ENCODE measurements at regions not wholly inside any gene's neighbourhood (a gene's known extent, or its start where the extent isn't known, plus 50 kb on each side); places are given as distances from the start of the nearest gene placed in this dataset.
"Not testable (repeated sequence)": the region's sequence is repeated elsewhere in the genome, so short reads cannot be mapped to it uniquely, and the experiment has no call there.

DNA sequence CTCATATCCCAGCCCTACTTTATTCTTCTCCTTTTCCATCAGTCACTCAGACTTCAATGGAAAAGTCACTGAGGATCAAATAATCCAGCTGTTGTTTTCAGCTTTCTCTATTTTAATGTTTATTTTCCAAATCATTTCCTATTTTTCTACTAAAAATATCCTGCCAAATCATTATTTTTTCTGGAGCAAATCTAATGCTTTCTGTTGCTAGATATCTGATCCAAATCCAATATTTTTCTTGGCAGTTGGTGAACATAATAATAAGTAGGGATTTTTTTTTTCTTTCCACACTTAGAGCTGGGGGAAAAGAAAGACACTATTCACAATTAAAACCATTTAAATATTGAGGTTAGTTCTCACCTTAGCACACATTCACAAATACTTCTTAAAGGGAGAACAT lies 656.1 kb downstream of the DACH1 start:
- DNase-seq = no peak

DNA sequence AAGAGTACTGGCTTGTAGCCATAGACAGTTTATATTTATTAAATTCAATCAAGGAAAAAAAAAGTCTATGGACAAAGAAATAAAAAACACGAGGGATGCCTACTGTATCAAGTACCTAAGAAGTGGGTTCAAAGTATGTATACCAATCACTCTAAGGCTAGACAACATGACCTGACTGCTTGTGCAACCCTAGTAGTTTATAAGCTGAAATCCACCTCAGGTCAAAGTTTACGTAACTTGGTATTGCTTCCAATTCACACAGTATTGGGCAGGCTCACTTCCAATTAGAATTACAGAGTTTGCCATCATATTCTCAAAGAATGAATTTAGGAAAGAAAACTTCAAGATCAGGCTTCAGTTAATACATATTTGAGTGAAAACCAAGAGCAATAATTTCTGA lies 657.8 kb downstream of the DACH1 start:
- DNase-seq = no peak

DNA sequence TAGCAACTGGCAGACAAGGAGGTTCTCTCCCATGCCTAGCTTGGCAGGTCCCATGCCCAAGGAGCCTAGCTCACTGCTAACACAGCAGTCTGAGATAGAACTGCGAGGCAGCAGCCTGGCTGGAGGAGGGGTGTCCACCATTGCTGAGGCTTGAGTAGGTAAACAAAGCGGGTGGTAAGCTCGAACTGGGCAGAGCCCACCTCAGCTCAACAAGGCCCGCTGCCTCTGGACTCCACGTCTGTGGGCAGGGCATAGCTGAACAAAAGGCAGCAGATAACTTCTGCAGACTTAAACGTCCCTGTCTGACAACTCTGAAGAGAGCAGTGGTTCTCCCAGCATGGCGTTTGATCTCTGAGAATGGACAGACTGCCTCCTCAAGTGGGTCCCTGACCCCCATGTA lies 682.4 kb downstream of the DACH1 start:
- DNase-seq = not testable (repeated sequence)

DNA sequence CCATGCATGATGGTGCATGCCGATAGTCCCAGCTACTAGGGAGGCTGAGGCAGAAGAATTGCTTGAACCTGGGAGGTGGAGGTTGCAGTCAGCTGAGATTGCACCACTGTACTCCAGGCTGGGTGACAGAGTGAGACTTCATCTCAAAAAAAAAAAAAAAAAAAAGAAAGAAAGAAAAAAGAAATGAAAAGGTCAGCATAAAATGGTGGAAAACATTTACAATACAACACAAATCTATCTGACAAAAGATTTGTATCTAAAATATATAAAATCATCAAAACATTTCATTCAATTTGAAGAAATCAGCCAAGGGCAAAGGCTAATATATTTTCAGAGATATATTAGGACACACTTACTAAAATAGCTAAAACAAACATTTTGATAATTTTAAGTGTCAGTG lies 683.7 kb downstream of the DACH1 start:
- not testable (repeated sequence) for DNase-seq

DNA sequence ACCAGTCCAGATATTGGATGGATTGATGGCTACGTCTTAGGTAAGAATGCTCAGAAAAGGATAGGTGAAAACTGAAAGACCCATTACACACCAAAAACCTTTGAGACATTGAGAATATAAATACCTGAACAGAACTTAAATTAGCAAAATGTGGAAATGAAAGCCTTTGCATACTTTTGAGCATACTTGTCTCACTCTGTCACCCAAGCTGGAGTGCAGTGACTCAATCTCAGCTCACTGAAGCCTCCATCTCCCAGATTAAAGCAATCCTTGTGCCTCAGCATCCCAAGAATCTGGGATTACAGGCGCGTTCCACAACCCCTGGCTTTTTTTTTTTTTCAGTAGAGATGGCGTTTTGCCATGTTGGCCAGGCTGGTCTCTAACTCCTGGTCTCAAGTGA lies 695.3 kb downstream of the DACH1 start:
- DNase-seq = no peak

DNA sequence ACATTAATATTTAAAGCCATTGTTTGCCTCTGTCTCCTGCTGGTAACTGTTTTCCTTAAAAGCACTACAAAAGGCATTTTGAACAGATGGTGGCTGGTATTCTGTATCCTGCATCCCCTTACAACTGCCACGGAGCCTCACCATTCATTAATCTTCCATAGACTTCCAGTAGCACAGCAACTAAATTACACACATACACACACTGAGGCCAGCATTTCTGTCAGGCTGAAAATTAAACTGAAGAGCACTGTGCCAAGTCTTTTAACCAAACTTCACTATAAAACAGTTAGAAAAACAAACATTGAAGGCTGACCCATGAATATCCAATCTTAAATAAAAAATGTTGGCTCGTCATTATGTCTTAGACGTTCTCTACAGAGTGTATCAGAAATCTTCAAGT lies 697.8 kb downstream of the DACH1 start:
- no peak for DNase-seq

DNA sequence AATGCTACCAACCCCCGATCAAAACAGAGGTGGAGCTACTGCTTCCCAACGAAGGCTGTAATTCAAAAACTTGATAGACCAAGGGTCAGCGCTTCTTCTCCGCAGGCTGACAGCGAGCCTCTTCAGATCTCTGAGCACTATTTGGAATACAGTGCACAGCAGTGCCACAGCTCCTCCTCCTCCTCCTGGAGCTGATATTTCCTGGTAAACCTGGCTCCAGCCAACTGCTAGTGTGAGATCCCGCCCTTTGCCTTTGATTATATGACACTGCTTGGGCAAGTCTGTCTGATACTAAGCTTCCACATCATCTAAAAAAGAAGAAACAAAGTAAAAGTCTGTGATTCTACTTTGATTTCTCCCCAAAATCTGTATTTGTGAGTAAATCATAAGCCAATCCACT lies 710.5 kb downstream of the DACH1 start:
- DNase-seq = no peak

DNA sequence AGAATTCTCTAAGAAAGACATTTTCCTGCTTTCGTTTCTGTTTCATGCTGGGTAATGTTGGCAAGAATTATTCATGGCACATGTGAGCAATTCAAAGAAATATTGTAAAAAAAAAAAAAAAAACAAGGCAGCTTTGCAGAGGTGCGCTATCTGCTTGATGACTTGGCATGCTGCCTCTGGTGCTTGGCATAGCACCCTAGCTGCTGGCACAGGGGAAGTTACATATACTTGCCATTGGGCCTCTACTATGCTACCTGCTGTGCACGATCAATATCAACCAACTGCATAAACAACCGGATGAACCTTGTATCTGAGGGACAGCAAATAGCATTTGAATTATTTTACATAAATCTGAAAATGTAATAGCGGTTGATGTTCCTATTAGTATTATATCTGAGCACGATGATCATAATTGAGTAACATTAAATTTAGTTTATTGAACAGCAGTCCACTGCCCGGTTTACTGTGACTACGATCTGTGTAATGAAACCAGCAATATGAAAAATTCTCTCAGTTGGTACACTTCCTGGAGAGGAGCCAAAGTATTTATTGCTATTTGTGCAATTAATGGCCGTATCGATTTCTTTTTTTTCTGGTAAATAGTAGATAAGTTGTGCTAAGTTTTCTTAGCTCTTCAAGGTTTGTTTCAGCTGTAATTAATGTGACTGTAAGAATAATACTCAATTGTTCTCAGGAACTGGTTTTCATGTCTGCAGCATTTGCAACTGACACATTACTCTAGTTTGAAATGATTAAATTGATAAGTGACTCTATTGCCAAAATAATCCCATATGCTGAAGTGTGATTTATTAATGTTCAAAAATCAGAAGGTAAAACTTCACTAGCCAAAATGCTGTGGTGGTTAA lies 717.3 kb downstream of the DACH1 start:
- DNase-seq = no peak

DNA sequence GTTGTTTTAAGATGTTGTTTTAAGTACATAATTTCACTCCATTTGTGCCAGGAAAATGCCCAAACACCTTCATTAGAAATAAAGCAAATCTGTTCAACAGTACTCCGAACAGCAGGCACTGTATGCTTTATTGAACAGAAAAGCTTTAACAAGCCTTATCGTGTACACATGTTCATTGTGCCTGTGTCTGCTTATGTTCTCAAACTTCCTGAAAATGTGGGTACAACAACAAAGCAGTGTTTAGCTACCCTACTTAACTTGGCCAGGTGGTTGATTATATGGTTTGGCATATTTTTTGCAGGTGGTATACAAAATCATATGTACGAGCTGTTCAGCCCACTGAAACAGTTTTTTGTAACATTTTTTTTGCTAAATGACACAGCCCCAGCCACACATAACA lies 718.0 kb downstream of the DACH1 start:
- no peak for DNase-seq

DNA sequence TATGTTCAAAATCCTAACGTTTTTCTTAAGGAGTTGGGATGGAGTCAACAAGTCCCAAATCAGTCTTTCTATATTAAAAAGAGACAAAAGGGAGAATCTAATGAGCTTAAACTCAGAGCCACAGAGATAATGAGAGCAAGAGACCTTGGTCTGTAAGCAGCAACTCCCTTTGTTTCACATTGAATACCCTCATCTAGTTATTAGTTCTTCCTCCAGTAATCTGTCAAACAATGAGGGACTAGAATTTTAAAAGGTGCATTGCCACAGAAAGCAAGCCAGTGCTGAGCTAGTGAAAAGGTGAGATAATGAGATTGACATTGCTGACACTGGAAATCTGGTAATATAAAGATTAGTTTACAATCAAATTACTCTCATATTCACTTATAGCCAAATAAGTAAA lies 718.6 kb downstream of the DACH1 start:
- DNase-seq = no peak

DNA sequence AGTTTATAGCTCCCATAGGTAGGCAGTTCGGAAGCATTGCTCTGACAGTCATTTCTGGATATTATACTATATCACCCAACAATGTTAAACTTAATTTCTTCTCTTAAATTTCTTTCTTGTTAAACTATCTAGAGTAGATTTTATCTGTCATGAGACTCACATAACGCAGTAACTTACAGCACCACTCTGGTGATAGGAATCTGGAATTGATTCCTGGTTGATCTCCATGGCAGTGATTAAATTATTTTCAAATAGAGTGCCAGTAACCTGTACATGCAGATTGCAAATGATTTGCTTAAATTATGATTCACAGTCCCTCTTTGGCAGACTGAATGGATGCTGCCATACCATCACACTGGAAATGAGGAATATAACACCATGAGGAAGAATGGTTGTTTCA lies 722.1 kb downstream of the DACH1 start:
- no peak for DNase-seq

DNA sequence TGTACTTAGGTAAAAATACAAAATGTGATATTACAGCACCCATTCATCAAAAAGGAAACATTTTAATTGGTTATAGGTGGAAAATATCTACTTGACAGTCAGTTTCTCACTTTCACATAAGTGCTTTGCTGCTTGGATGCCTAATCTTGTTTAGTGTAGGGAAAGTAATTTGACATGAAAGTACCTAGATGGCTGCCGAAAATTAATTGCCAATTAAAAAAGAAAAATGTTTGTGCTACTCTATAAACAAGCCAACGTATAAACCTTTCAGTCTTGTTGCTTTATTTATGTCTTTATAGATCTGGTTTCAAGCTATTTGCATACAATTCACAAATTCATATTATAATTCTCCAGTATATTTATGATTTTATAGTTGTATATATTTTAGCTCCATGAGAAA lies 729.9 kb downstream of the DACH1 start:
- no peak for DNase-seq

DNA sequence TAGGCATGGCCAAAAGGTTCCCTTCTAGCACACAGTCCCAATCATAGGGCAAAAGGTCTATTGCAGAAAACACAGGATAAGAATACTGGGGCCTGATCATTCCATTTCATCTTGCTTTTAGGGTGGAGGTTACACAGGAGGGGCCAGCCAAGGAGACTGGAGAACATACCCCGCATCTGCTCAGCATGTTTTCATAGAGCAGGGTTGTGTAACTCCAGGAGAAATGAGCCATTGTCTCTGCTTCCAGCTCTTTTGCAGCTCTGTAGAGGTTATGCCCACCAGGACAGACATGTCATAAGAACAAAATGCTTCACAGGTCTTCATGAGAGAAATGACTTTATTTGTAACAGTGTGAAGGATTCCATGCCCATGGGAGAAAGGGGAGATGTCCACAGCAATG lies 742.8 kb downstream of the DACH1 start:
- no peak for DNase-seq

DNA sequence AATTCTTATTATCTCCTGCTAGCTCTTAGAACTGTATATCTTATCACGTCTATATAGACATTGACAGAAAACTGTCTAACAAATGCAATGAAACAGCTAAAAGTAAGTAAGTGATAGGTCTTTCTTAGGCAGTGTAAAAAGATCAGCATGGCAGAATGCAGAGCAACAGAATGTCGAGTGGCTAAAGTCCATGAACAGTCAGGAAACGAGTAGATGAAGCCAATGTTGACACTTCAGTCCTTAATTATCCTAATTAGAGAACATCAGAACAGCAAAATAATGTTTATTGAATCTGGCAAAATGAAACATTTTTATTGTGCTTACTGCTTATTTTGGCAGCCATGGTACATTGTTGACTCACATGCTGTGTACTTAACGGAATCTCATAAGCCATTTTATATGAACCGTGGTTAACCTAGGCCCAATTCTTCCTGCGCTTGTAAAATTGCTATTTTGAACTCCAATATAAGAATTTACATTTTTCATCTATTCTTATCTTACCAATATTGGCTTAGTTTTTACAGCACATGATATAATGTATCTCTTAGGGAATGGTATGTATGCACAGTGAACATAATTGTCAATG lies 748.1 kb downstream of the DACH1 start:
- DNase-seq = no peak

DNA sequence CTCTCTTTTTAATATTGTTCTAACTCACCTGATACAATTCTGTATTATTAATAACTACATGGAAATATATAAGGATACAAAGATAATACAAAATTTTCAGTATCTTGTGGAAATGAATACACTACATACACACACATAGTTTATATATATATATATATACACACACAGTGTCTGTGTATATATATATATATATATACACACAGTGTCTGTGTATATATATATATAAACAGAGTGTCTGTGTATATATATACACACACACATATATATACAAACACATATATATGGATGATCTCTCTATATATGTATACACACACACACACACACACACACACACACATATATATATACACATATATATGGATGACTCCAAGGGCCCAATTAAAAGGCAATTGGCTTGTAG lies 749.1 kb downstream of the DACH1 start:
- no peak for DNase-seq

DNA sequence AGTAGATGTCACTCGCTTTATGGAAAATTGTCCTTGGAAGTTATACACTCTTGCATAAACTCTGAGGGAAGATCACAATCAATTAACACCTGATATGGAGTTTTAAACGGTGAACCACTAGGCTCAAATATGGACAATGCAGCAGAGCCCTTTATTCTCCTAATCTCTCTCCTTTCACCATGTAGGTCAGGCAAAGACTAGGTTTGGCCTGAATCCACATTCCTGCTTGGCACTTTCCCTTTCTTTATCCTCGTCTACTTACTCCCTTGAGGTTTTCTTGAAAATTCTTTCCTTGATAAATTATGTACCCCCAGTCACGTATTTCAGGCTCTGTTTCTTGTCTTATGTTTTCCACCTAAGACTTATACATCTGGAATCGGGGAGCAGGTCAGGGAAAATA lies 751.7 kb downstream of the DACH1 start:
- no peak for DNase-seq

DNA sequence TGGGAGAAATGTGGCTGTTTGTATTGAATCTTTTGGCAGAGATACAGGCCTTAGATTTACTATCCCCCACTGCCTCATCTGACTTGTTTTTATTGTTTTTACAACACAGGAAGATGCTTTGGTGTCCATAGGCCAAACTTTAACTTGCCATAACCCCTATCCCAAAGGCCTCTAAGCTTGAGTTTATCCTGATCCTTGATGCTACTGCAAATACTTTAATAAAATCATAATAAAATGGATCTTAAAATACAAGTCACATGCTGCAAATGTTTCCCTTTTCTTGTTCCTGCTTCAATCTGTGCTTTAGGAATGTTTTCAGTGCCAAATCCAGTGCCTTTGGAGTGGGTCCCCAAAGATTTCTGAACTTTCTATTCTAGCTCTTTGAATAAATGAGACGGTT lies 770.6 kb downstream of the DACH1 start:
- no peak for DNase-seq

DNA sequence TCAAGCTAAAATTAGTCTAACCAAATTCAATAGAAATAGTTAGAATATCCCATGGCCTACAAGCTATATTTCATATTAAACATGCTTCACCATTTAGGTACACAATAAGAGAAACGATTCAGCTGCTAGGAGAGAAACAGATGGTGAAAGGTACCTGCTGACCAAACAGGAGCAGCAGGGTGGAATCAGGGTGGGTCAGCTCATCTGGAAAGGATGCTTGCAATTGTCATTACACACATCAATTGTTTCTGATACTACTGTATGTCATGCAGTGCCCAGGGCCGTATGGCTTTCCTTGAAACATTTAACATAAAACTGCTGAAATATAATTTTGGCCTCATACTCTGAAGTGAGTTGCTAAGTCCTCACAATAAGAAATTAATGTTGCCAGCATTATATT lies 776.0 kb downstream of the DACH1 start:
- DNase-seq = no peak

DNA sequence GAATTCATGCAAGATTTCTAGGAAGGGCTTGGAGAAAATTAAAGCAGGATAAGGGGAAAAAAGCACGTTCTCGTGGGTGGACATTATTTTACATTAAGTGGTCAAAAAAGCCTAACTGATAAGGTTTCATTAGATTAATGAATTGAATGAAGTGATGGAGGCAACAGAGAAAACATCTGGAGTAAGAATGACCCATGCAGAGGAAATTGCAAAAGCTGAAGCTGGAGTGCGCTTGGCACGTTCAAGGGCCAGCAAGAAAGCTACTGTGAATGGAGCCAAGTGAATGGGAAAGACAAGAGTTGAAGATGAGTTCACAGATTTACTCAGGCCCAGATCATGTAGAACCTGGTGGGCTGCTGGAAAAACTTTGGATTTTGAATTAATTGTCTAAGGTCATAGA lies 777.9 kb downstream of the DACH1 start:
- no peak for DNase-seq

DNA sequence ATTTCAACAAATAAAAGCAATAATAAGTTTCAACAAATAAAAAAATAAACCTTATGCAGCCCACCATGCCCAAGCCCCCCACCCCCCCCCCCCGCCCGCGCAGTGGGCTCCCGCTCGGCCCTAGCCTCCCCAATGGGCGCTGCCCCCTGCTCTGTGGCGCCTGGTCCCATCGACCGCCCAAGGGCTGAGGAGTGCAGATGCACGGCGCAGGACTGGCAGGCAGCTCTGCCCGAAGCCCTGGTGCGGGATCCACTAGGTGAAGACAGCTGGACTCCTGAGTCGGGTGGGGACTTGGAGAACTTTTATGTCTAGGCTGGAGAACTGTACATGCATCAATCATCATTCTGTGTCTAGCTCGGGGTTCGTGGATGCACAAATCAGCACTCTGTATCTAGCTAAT lies 779.6 kb downstream of the DACH1 start:
- no peak for DNase-seq

DNA sequence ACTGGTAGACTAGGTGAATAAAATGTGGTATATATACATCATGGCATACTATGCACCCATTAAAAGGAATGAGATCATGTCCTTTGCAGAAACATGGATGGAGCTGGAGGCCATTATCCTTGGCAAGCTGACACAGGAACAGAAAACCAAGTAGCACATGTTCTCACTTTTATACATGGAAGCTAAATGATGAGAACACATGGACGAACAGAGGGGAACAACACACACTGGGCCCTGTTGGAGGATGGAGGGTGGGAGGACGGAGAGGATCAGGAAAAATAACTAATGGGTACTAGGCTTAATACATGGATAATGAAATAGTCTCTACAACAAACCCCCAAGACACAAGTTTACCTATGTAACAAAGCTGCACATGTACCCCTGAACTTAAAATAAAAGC lies 780.0 kb downstream of the DACH1 start:
- no peak for DNase-seq

DNA sequence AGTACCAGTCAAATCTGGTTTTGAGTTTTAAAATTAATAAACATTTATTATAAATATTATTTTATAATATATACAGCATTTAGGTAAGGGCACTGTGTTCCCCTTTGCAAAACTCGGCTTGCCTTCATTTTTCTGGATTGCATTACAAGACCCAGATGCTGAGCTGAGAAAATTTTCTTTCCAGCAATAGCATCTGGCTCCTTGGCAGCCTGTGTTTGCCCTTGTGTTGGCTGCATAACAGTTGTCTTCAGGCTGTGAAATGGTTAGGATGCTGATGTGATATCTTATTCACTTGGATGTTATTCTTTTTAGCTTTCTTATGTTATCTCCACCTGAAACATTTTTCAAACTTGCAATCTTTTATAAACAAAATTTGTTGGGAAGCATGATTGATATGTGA lies 784.4 kb downstream of the DACH1 start:
- no peak for DNase-seq

DNA sequence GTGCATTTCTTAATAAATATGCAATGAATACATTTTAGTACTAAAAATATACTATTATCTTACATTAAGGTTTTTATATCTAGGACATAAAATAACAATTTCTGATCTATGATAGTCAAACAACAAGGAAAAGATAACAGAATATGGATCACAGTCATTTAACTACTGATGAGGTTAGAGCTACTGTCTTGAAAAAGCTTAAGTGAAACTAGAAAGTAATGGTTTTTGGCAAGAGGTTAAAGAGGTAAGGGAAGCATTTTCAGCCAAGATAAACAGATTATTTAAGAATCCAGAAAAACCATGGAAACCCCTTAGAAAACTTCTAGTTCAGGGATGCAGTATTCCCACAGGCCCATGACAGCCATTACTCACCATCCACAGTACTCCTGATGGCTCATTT lies 787.4 kb downstream of the DACH1 start:
- no peak for DNase-seq

DNA sequence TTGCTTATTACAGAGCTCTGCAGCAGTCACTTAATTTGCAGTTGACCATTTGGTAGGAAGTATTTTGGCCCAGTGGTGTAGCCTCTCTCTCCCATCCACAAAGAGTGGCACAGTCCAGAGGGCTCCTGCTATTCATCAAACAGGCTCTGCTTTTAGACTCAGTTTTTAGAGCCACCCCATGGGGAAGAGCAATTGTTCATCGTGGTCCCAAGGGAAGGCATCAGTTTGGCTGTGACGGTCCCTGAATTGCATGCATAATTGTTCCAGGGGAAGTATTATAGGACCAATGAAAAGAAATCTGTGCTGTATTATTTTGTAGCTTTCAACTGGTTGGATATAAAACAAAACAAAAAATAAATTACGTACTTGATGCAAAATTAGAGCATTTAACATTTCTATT lies 799.0 kb downstream of the DACH1 start:
- DNase-seq = no peak

Measured in activated naive CD4-positive, alpha-beta T cell (primary cell).